Keratinocyte (primary cell): ENCODE measurements at regions not wholly inside any gene's neighbourhood (a gene's known extent, or its start where the extent isn't known, plus 50 kb on each side); places are given as distances from the start of the nearest gene placed in this dataset.

Experiments used
- CTCF ChIP-seq, 3 experiments: IDR thresholded peaks in 1 of 3; conservative IDR thresholded peaks in 1 of 3; optimal IDR thresholded peaks in 1 of 3; 2 replicates in 2 of 3; 3 replicates in 1 of 3; pipeline versions ENCODE3 to v1.5.1; 2011; ENCODE audit warnings: low read length in 3 of 3, mild to moderate bottlenecking in 3 of 3, moderate library complexity in 2 of 3, control low read depth in 1 of 3, inconsistent platforms in 1 of 3; ENCODE audit not compliant: insufficient read depth in 2 of 3; ENCODE audit errors: extremely low read depth in 1 of 3
- EZH2 ChIP-seq: IDR thresholded peaks from one replicate; pipeline ENCODE4 v1.6.1; 2012; ENCODE audit warnings: inconsistent platforms, mild to moderate bottlenecking, low read length, moderate library complexity

GRCh38 chr4:141307241-141307689 lies 86.6 kb downstream of the ZNF330 start:
- TF ChIP-seq CTCF (optimal IDR thresholded peaks at IDR 0.05 in 1 of 3, IDR thresholded peaks at IDR 0.05 in 1 of 3, conservative IDR thresholded peaks at IDR 0.05 in 1 of 3; ENCODE audit: extremely low read depth in 1 of 3, insufficient read depth in 2 of 3, low read length in 3 of 3), result peak; percentile 75 to 88 (median 86)
- no peak for TF ChIP-seq EZH2
